NB4 (cell line): ENCODE measurements at regions not wholly inside any gene's neighbourhood (a gene's known extent, or its start where the extent isn't known, plus 50 kb on each side); places are given as distances from the start of the nearest gene placed in this dataset.

ENCODE experiments used
- DNase-seq: peaks from one replicate; pipeline ENCODE4 v3.0.0; 2010; ENCODE audit warnings: low read depth
- H3K4me3 ChIP-seq: one replicate; pipeline ENCODE4 v1.5.1; 2011; ENCODE audit warnings: mild to moderate bottlenecking, low read depth, low read length, moderate library complexity
- MAX ChIP-seq: IDR thresholded peaks from 2 replicates; pipeline ENCODE4 v1.6.1; 2011; ENCODE audit warnings: low read depth, low read length
- MYC ChIP-seq: IDR thresholded peaks from 2 replicates; pipeline ENCODE4 v1.6.1; 2011; ENCODE audit warnings: low read depth, low read length
- POLR2A ChIP-seq: IDR thresholded peaks from 2 replicates; pipeline ENCODE4 v1.6.1; 2011; ENCODE audit warnings: mild to moderate bottlenecking; ENCODE audit not compliant: insufficient read length; ENCODE audit errors: extremely low read depth
- TF ChIP-seq, protein P1 (sequence below): IDR thresholded peaks from one replicate; pipeline ENCODE4 v1.5.1; 2012; ENCODE audit warnings: low read depth, low read length

DNA sequence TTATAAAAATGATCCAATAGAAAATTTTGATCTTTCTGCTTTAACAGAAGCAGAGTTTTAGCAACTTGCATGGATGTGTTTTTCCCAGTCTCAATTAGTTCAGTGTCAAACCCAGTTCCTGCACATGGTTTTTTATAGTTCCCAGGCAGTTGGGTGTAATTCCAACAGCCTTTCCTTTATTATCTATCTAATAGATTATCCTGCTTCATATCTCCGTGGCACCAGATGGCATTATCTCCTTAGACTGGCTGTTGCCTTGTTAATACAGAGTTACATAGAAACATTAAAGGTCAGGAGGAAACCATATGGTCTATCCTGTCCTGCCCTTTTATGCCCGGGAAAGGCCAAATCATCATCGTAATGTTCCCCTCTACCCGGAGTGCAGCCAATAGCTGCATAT lies 400.9 kb upstream of the SMIM21 start:
- TF ChIP-seq POLR2A (no peak), MYC (no peak), MAX (no peak)
- TF ChIP-seq, protein P1, sequence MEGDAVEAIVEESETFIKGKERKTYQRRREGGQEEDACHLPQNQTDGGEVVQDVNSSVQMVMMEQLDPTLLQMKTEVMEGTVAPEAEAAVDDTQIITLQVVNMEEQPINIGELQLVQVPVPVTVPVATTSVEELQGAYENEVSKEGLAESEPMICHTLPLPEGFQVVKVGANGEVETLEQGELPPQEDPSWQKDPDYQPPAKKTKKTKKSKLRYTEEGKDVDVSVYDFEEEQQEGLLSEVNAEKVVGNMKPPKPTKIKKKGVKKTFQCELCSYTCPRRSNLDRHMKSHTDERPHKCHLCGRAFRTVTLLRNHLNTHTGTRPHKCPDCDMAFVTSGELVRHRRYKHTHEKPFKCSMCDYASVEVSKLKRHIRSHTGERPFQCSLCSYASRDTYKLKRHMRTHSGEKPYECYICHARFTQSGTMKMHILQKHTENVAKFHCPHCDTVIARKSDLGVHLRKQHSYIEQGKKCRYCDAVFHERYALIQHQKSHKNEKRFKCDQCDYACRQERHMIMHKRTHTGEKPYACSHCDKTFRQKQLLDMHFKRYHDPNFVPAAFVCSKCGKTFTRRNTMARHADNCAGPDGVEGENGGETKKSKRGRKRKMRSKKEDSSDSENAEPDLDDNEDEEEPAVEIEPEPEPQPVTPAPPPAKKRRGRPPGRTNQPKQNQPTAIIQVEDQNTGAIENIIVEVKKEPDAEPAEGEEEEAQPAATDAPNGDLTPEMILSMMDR = no peak
- no peak overlapping the region for H3K4me3 ChIP-seq
- no peak for DNase-seq

GRCh38 chr18:75827751-75828287 lies 400.3 kb upstream of the SMIM21 start:
- TF ChIP-seq MAX = no peak
- TF ChIP-seq, protein P1 = no peak
- no peak for TF ChIP-seq POLR2A
- no peak for TF ChIP-seq MYC
- DNase-seq = no peak
- no peak overlapping the region for H3K4me3 ChIP-seq

DNA sequence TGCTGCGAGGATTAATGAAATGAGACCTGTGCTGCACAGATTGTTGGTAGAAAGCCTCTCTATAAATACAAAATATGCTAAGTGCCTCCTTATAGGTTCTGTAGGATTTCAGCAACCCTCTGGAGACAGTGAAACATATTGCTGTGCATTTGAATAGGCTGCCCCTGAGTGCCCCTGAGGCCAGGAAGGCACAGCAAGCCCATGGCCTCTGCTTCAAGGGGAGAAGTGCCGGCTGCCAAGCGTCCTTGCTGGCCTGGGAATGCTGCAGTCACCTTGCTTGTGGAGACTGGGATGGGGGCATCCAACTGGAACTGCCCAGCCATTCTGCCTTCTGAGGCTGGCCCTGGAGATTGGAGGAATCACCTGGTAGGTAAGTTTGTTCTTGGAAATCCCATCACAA lies 397.2 kb upstream of the SMIM21 start:
- H3K4me3 ChIP-seq = no peak overlapping the region
- no peak for TF ChIP-seq MYC
- no peak for TF ChIP-seq POLR2A
- TF ChIP-seq MAX = no peak
- TF ChIP-seq, protein P1 = no peak
- no peak for DNase-seq

DNA sequence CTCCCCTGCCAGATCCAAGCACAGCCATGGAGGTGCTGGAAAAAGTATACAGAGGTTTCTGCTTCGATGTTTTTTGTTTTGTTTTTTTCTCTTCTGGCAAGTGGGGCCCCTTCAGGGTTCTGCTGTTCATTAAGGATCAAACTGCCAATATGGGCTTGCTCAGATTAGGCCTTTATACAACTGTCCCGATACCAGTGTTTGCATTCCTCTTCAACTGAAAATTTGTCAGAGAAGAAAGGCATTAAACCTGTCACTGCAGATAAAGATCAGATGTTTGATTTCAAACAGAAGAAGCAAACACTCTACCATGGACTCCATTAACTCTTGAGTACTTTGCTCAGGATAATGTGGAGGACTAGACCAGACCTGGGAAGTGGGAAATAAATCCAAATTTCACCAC lies 396.0 kb upstream of the SMIM21 start:
- no peak for DNase-seq
- H3K4me3 ChIP-seq = no peak overlapping the region
- TF ChIP-seq POLR2A (no peak), MYC (no peak), MAX (no peak)
- TF ChIP-seq, protein P1 = no peak

DNA sequence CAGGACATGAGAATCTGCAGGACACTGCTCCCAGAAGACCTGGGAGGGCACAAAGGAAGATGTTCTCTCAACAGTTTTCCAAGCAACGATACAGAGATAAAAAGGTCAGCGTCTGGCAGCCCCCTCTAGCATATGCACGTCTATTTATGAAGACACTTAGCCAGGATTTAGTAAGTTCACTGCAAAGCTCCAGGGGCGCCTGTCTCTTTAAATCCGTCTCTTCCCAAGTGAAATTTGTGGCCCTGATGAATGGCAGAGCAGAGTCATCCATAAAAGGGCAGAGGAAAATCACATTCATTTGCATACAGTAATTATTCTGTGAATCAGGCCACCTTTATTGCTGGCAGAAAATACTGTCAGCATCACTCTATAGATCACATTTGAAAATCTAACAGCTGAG lies 390.9 kb upstream of the SMIM21 start:
- TF ChIP-seq POLR2A (no peak), MYC (no peak), MAX (no peak)
- DNase-seq = no peak
- H3K4me3 ChIP-seq = no peak overlapping the region

- TF ChIP-seq MYC (no peak), MAX (no peak)
- H3K4me3 ChIP-seq = no peak overlapping the region
- DNase-seq = no peak
These were observed 388.3 kb upstream of the SMIM21 start for GRCh38 chr18:75815767-75816166.
